ENCODE measurements at regions not wholly inside any gene's neighbourhood (a gene's known extent, or its start where the extent isn't known, plus 50 kb on each side); places are given as distances from the start of the nearest gene placed in this dataset.

DNA sequence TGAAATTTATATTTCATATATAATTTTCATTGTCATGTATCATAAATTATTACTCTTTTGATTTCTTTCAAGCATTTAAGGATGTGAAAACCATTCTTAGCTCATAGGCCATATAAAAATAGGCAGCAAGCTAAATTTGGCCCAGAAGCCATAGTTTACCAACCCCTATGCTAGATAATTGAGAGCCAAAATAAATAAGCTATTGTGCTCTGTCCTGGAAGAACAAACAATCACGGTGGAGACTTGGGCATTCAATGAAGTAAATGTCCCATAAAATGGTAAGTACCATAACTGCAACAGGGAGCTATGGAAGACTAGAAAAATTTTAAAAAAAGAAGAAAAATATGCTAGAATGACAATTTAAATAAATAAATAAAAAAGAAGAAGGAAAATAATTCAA is 60.9 kb upstream of the PACRGL start:
- intact Hi-C loops (cut with micrococcal nuclease) = no loop called here
- no peaks in the 10 kb centered on the region for H3K4me1 Mint-ChIP-seq
- no peaks in the 10 kb centered on the region for H3K9me3 Mint-ChIP-seq
- ATAC-seq (no peak), DNase-seq (no peak)
- peaks cover 0 to 3% of the 10 kb centered on the region in 2 donors for H3K27me3 Mint-ChIP-seq (ENCODE audit: low read depth in 2 of 2)
- H3K4me1 ChIP-seq (ENCODE audit: control insufficient read depth, insufficient read depth, low read length) = no peaks in the 10 kb centered on the region
- WGBS (ENCODE audit: insufficient coverage) = no CpG with 5 or more reads among the region's 1 CpG
- H3K27ac ChIP-seq (ENCODE audit: low read length) = no peak overlapping the region
- H3K36me3 Mint-ChIP-seq = no peaks in the 10 kb centered on the region
- TF ChIP-seq, protein P1, sequence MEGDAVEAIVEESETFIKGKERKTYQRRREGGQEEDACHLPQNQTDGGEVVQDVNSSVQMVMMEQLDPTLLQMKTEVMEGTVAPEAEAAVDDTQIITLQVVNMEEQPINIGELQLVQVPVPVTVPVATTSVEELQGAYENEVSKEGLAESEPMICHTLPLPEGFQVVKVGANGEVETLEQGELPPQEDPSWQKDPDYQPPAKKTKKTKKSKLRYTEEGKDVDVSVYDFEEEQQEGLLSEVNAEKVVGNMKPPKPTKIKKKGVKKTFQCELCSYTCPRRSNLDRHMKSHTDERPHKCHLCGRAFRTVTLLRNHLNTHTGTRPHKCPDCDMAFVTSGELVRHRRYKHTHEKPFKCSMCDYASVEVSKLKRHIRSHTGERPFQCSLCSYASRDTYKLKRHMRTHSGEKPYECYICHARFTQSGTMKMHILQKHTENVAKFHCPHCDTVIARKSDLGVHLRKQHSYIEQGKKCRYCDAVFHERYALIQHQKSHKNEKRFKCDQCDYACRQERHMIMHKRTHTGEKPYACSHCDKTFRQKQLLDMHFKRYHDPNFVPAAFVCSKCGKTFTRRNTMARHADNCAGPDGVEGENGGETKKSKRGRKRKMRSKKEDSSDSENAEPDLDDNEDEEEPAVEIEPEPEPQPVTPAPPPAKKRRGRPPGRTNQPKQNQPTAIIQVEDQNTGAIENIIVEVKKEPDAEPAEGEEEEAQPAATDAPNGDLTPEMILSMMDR (IDR thresholded peaks at IDR 0.05) = no peak
- no peak overlapping the region for H3K4me3 Mint-ChIP-seq
- H3K4me3 ChIP-seq (ENCODE audit: low read length) = no peak overlapping the region
- no peaks in the 10 kb centered on the region for H3K27me3 ChIP-seq (ENCODE audit: control insufficient read depth, insufficient read depth, low read length)
- H3K9me3 ChIP-seq (ENCODE audit: control insufficient read depth, insufficient read depth, low read length) = no peaks in the 10 kb centered on the region
- H3K36me3 ChIP-seq (ENCODE audit: control insufficient read depth, insufficient read depth, low read length) = no peaks in the 10 kb centered on the region
- no peak overlapping the region for H3K27ac Mint-ChIP-seq

- H3K4me1 ChIP-seq (ENCODE audit: control insufficient read depth, insufficient read depth, low read length) = no peaks in the 10 kb centered on the region
- 88% methylated on average over 1 of the region's 2 CpGs for WGBS (ENCODE audit: insufficient coverage)
Observed at GRCh38 chr4:20640989-20641388, 59.3 kb upstream of the PACRGL start.

GRCh38 chr4:20641976-20642375 is 58.3 kb upstream of the PACRGL start:
- H3K4me3 ChIP-seq (ENCODE audit: low read length) = no peak overlapping the region
- Mint-ChIP-seq H3K27ac (no peak overlapping the region), H3K4me1 (no peaks in the 10 kb centered on the region), H3K36me3 (no peaks in the 10 kb centered on the region), H3K4me3 (no peak overlapping the region), H3K27me3 (ENCODE audit: low read depth in 2 of 2) (peaks cover 0 to 6% of the 10 kb centered on the region in 2 donors), H3K9me3 (no peaks in the 10 kb centered on the region)
- H3K27me3 ChIP-seq (ENCODE audit: control insufficient read depth, insufficient read depth, low read length) = no peaks in the 10 kb centered on the region
- DNase-seq (no peak), ATAC-seq (no peak)
- no peaks in the 10 kb centered on the region for H3K9me3 ChIP-seq (ENCODE audit: control insufficient read depth, insufficient read depth, low read length)
- no peak overlapping the region for H3K27ac ChIP-seq (ENCODE audit: low read length)
- no CpG with 5 or more reads among the region's 3 CpGs for WGBS (ENCODE audit: insufficient coverage)
- intact Hi-C loops (cut with micrococcal nuclease) = no loop called here
- TF ChIP-seq, protein P1 (IDR thresholded peaks at IDR 0.05) = no peak
- H3K4me1 ChIP-seq (ENCODE audit: control insufficient read depth, insufficient read depth, low read length) = no peaks in the 10 kb centered on the region
- H3K36me3 ChIP-seq (ENCODE audit: control insufficient read depth, insufficient read depth, low read length) = no peaks in the 10 kb centered on the region

More at GRCh38 chr4:20640989-20641388, 59.3 kb upstream of the PACRGL start:
- no peaks in the 10 kb centered on the region for H3K4me1 Mint-ChIP-seq
- H3K9me3 Mint-ChIP-seq = no peaks in the 10 kb centered on the region
- H3K9me3 ChIP-seq (ENCODE audit: control insufficient read depth, insufficient read depth, low read length) = no peaks in the 10 kb centered on the region
- H3K4me3 Mint-ChIP-seq = no peak overlapping the region
- no peak for ATAC-seq
- intact Hi-C loops (cut with micrococcal nuclease) = no loop called here
- H3K36me3 ChIP-seq (ENCODE audit: control insufficient read depth, insufficient read depth, low read length) = no peaks in the 10 kb centered on the region
- H3K4me3 ChIP-seq (ENCODE audit: low read length) = no peak overlapping the region
- no peak overlapping the region for H3K27ac ChIP-seq (ENCODE audit: low read length)
- TF ChIP-seq, protein P1 (IDR thresholded peaks at IDR 0.05) = no peak
- no peak for DNase-seq
- H3K27me3 ChIP-seq (ENCODE audit: control insufficient read depth, insufficient read depth, low read length) = no peaks in the 10 kb centered on the region
- peaks cover 0 to 3% of the 10 kb centered on the region in 2 donors for H3K27me3 Mint-ChIP-seq (ENCODE audit: low read depth in 2 of 2)
- no peaks in the 10 kb centered on the region for H3K36me3 Mint-ChIP-seq
- H3K27ac Mint-ChIP-seq = no peak overlapping the region

GRCh38 chr4:20643631-20644030 is 56.6 kb upstream of the PACRGL start:
- H3K9me3 ChIP-seq (ENCODE audit: control insufficient read depth, insufficient read depth, low read length) = no peaks in the 10 kb centered on the region
- no peaks in the 10 kb centered on the region for H3K36me3 ChIP-seq (ENCODE audit: control insufficient read depth, insufficient read depth, low read length)
- TF ChIP-seq, protein P1 (IDR thresholded peaks at IDR 0.05) = no peak
- H3K4me1 Mint-ChIP-seq = no peaks in the 10 kb centered on the region
- H3K27me3 Mint-ChIP-seq (ENCODE audit: low read depth in 2 of 2) = peaks cover 0 to 6% of the 10 kb centered on the region in 2 donors
- no peak for ATAC-seq
- no peaks in the 10 kb centered on the region for H3K36me3 Mint-ChIP-seq
- no peaks in the 10 kb centered on the region for H3K4me1 ChIP-seq (ENCODE audit: control insufficient read depth, insufficient read depth, low read length)
- H3K27me3 ChIP-seq (ENCODE audit: control insufficient read depth, insufficient read depth, low read length) = no peaks in the 10 kb centered on the region
- H3K27ac ChIP-seq (ENCODE audit: low read length) = no peak overlapping the region
- no peak overlapping the region for H3K4me3 Mint-ChIP-seq
- no peak overlapping the region for H3K27ac Mint-ChIP-seq
- 59% methylated on average over 2 of the region's 2 CpGs for WGBS (ENCODE audit: insufficient coverage)
- H3K9me3 Mint-ChIP-seq = no peaks in the 10 kb centered on the region
- DNase-seq = no peak
- H3K4me3 ChIP-seq (ENCODE audit: low read length) = no peak overlapping the region
- intact Hi-C loops (cut with micrococcal nuclease) = no loop called here

All from natural killer cell (primary cell).